Body of pancreas (tissue), 4 donors: ENCODE measurements at regions not wholly inside any gene's neighbourhood (a gene's known extent, or its start where the extent isn't known, plus 50 kb on each side); places are given as distances from the start of the nearest gene placed in this dataset.

Source experiments
- CTCF ChIP-seq, 7 experiments: fragments of 450-650 bp in 4 of 7; fragments of 200-600 bp in 3 of 7; sonication (generic) in 3 of 7; IDR thresholded peaks; one replicate each; pipeline ENCODE4 v1.5.1; 2016 to 2019; ENCODE audit warnings: antibody characterized with exemption in 7 of 7
- POLR2A ChIP-seq, 3 donors: fragments of 450-650 bp; IDR thresholded peaks; one replicate each; pipeline ENCODE4 v1.6.1; 2016; ENCODE audit warnings: antibody characterized with exemption in 3 of 3, mild to moderate bottlenecking in 2 of 3

GRCh38 chr4:63901304-63901703 is 507.9 kb downstream of the TECRL start:
- TF ChIP-seq CTCF (IDR thresholded peaks at IDR 0.05) (no peak), POLR2A (IDR thresholded peaks at IDR 0.05) (no peak)
